ENCODE measurements at regions not wholly inside any gene's neighbourhood (a gene's known extent, or its start where the extent isn't known, plus 50 kb on each side); places are given as distances from the start of the nearest gene placed in this dataset.

GRCh38 chr18:66819235-66819634, 215.3 kb upstream of the CDH19 start:
- TF ChIP-seq, protein P1, sequence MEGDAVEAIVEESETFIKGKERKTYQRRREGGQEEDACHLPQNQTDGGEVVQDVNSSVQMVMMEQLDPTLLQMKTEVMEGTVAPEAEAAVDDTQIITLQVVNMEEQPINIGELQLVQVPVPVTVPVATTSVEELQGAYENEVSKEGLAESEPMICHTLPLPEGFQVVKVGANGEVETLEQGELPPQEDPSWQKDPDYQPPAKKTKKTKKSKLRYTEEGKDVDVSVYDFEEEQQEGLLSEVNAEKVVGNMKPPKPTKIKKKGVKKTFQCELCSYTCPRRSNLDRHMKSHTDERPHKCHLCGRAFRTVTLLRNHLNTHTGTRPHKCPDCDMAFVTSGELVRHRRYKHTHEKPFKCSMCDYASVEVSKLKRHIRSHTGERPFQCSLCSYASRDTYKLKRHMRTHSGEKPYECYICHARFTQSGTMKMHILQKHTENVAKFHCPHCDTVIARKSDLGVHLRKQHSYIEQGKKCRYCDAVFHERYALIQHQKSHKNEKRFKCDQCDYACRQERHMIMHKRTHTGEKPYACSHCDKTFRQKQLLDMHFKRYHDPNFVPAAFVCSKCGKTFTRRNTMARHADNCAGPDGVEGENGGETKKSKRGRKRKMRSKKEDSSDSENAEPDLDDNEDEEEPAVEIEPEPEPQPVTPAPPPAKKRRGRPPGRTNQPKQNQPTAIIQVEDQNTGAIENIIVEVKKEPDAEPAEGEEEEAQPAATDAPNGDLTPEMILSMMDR (tag by site-specific recombination; IDR thresholded peaks at IDR 0.05) = no peak
- TF ChIP-seq ZNF664 (tag by site-specific recombination; IDR thresholded peaks at IDR 0.05) (no peak), ZNF837 (tag by site-specific recombination; IDR thresholded peaks at IDR 0.05) (no peak), MZF1 (tag by site-specific recombination; IDR thresholded peaks at IDR 0.05; ENCODE audit: borderline replicate concordance) (no peak), ZNF513 (tag by site-specific recombination; IDR thresholded peaks at IDR 0.05) (no peak), REPIN1 (tag by site-specific recombination; IDR thresholded peaks at IDR 0.05; ENCODE audit: low read depth) (no peak), ZEB2 (tag by site-specific recombination; IDR thresholded peaks at IDR 0.05) (no peak), ZNF707 (tag by site-specific recombination; IDR thresholded peaks at IDR 0.05) (no peak), ZIC2 (tag by site-specific recombination; IDR thresholded peaks at IDR 0.05) (no peak), ZNF37A (tag by site-specific recombination; IDR thresholded peaks at IDR 0.05) (no peak)
- TF ChIP-seq, protein P2, sequence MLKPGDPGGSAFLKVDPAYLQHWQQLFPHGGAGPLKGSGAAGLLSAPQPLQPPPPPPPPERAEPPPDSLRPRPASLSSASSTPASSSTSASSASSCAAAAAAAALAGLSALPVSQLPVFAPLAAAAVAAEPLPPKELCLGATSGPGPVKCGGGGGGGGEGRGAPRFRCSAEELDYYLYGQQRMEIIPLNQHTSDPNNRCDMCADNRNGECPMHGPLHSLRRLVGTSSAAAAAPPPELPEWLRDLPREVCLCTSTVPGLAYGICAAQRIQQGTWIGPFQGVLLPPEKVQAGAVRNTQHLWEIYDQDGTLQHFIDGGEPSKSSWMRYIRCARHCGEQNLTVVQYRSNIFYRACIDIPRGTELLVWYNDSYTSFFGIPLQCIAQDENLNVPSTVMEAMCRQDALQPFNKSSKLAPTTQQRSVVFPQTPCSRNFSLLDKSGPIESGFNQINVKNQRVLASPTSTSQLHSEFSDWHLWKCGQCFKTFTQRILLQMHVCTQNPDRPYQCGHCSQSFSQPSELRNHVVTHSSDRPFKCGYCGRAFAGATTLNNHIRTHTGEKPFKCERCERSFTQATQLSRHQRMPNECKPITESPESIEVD (tag by site-specific recombination; IDR thresholded peaks at IDR 0.05) = no peak
